BLaER1 treated with 17β-estradiol and CSF1 and Interleukin-3, amounts not matched to agents 10 nM and 100 nM (cell line): ENCODE measurements at regions not wholly inside any gene's neighbourhood (a gene's known extent, or its start where the extent isn't known, plus 50 kb on each side); places are given as distances from the start of the nearest gene placed in this dataset.
A peak's percentile ranks its signal among the peaks of the same experiment; 100 is the strongest.
"Not testable (repeated sequence)": the region's sequence is repeated elsewhere in the genome, so short reads cannot be mapped to it uniquely, and the experiment has no call there.

Source experiments
- H3K27ac ChIP-seq, 11 experiments: shearing (Covaris generic); formaldehyde crosslinking; 2 replicates each; pipeline ENCODE4 v1.8.1; 2022
- H3K27me3 ChIP-seq, 11 experiments: shearing (Covaris generic); formaldehyde crosslinking; 2 replicates each; pipeline ENCODE4 v1.8.1; 2022
- H3K36me3 ChIP-seq, 11 experiments: shearing (Covaris generic); formaldehyde crosslinking; 2 replicates each; pipeline ENCODE4 v1.8.1; 2022
- H3K4me1 ChIP-seq, 10 experiments: shearing (Covaris generic); formaldehyde crosslinking; 2 replicates each; pipeline ENCODE4 v1.8.1; 2022
- H3K4me2 ChIP-seq, 11 experiments: shearing (Covaris generic); formaldehyde crosslinking; 2 replicates each; pipeline ENCODE4 v1.8.1; 2022
- H3K4me3 ChIP-seq, 10 experiments: shearing (Covaris generic); formaldehyde crosslinking; 2 replicates each; pipeline ENCODE4 v1.8.1; 2022
- H3K9ac ChIP-seq, 11 experiments: shearing (Covaris generic); formaldehyde crosslinking; 2 replicates each; pipeline ENCODE4 v1.8.1; 2022
- H3K9me3 ChIP-seq, 11 experiments: shearing (Covaris generic); formaldehyde crosslinking; replicated peaks in 1 of 11; 2 replicates each; pipeline ENCODE4 v1.8.1; 2022
- H4K20me1 ChIP-seq, 11 experiments: shearing (Covaris generic); formaldehyde crosslinking; 2 replicates each; pipeline ENCODE4 v1.8.1; 2022
- Cebpa-rat ChIP-seq, 11 experiments: shearing (Covaris generic); IDR thresholded peaks; 2 replicates each; pipeline ENCODE4 v1.8.1; 2022

GRCh38 chr4:124065422-124065821 is 647.1 kb downstream of the ANKRD50 start:
- Histone ChIP-seq H4K20me1 (no peaks in the 10 kb centered on the region), H3K4me2 (0 out of 22 replicates have a peak overlapping the region, but pooled peaks of 1 of the 11 experiments have one; percentile 28), H3K4me3 (no peak overlapping the region), H3K27ac (peak overlapping the region in 1 of 11 experiments; percentile 17; a peak in 1 of 22 replicates), H3K27me3 (no peaks in the 10 kb centered on the region), H3K36me3 (no peaks in the 10 kb centered on the region), H3K9me3 (peaks cover 9 to 19% (median 10%) of the 10 kb centered on the region in 11 experiments), H3K9ac (no peak overlapping the region), H3K4me1 (peaks cover 10 to 36% (median 15%) of the 10 kb centered on the region in 10 experiments)
- TF ChIP-seq Cebpa-rat (IDR thresholded peaks at IDR 0.05) = no peak

GRCh38 chr4:124065936-124066335 is 646.6 kb downstream of the ANKRD50 start:
- Histone ChIP-seq H3K4me2 (0 out of 22 replicates have a peak overlapping the region, but pooled peaks of 1 of the 11 experiments have one; percentile 40), H3K27ac (peak overlapping the region in 2 of 11 experiments; percentile 13 to 18; a peak in 1 of 22 replicates), H3K9ac (no peak overlapping the region), H3K36me3 (no peaks in the 10 kb centered on the region), H3K4me3 (no peak overlapping the region), H3K9me3 (peaks cover 14 to 25% (median 15%) of the 10 kb centered on the region in 11 experiments), H3K27me3 (no peaks in the 10 kb centered on the region), H4K20me1 (no peaks in the 10 kb centered on the region), H3K4me1 (peaks cover 5 to 31% (median 10%) of the 10 kb centered on the region in 10 experiments; a peak in 19 of 20 replicates)
- no peak for TF ChIP-seq Cebpa-rat (IDR thresholded peaks at IDR 0.05)

DNA sequence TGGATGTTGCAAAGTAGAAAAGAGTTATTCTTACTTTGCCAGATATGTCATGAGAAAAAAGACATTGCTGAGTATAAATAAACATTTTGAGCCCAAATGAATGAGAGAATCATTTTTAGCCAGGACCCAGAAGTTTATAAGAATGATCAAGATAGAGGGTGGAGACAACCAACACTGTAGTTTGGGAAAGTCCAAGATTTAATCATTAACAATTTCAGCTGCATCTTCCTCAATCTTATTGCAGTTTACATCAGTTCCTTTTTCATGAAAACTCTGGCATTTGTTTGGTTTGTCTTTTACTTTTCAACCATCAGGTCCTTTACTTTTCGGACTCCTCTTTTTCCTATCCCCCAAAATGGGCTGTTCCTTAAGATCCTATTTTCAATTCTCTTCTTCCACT is 645.9 kb downstream of the ANKRD50 start:
- Histone ChIP-seq H3K4me3 (no peak overlapping the region), H3K4me2 (peak overlapping the region in 2 of 11 experiments; percentile 27 to 43; a peak in 3 of 22 replicates), H4K20me1 (no peaks in the 10 kb centered on the region), H3K27me3 (no peaks in the 10 kb centered on the region), H3K4me1 (peaks cover under 1 to 24% (median 3%) of the 10 kb centered on the region in 10 experiments; a peak in 16 of 20 replicates), H3K27ac (peak overlapping the region in 2 of 11 experiments; percentile 13 to 18; a peak in 3 of 22 replicates), H3K9me3 (peaks cover 20 to 31% (median 21%) of the 10 kb centered on the region in 11 experiments), H3K9ac (no peak overlapping the region), H3K36me3 (no peaks in the 10 kb centered on the region)
- no peak for TF ChIP-seq Cebpa-rat (IDR thresholded peaks at IDR 0.05)

GRCh38 chr4:124067046-124067445 is 645.5 kb downstream of the ANKRD50 start:
- Histone ChIP-seq H3K27me3 (no peaks in the 10 kb centered on the region), H3K27ac (peak overlapping the region in 1 of 11 experiments; percentile 18; a peak in 3 of 22 replicates), H3K36me3 (no peaks in the 10 kb centered on the region), H3K4me3 (no peak overlapping the region), H3K9me3 (peaks cover 24 to 36% (median 26%) of the 10 kb centered on the region in 11 experiments), H4K20me1 (no peaks in the 10 kb centered on the region), H3K9ac (no peak overlapping the region), H3K4me2 (peak overlapping the region in 2 of 11 experiments; percentile 27 to 43; a peak in 3 of 22 replicates), H3K4me1 (peaks cover 0 to 24% (median 0%) of the 10 kb centered on the region in 10 experiments; a peak in 5 of 20 replicates)
- no peak for TF ChIP-seq Cebpa-rat (IDR thresholded peaks at IDR 0.05)

DNA sequence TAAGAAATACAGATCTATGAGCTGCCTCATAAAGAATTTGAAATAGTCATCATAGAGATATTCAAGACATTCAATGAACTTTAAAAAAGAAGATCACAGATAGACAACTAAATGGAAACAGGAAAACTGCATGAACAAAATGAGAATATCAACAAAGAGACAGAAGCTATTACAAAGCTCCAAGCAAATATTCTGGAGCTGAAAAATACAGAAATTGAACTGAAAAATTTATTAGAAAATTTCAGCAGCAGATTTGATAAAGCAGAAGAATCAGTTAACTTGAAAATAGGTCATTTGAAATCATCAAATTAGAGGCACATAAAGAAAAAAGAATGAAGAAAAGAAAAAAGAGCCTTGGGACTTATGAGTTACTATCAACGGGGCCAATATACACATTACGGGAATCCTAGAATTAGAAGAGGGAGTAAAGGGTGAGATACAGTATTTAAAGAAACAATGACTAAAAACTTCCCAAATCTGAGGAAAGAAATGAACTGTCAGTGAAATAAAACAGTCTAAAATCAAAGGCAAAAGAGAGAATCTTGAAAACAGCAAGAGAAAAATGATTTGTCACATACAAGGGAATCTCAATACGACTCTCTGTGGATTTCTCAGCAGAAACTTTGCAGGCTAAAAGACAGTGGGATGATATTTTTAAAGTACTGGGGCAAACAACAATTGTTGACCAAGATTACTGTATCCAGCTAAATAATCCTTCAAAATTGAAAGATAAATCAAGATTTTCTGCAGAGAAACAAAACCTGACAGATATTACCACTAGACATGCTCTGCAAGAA is 641.6 kb downstream of the ANKRD50 start:
- Histone ChIP-seq H3K4me1 (peaks cover 0 to 15% (median 0%) of the 10 kb centered on the region in 10 experiments; a peak in 3 of 20 replicates), H3K9ac (no peak overlapping the region), H4K20me1 (no peaks in the 10 kb centered on the region), H3K27ac (no peak overlapping the region), H3K27me3 (no peaks in the 10 kb centered on the region), H3K9me3 (peaks cover 38 to 52% (median 43%) of the 10 kb centered on the region in 11 experiments), H3K36me3 (no peaks in the 10 kb centered on the region), H3K4me2 (no peak overlapping the region), H3K4me3 (no peak overlapping the region)
- no peak for TF ChIP-seq Cebpa-rat (IDR thresholded peaks at IDR 0.05)

GRCh38 chr4:124075276-124075675 is 637.3 kb downstream of the ANKRD50 start:
- not testable (repeated sequence) for H3K4me2 ChIP-seq, H3K27ac ChIP-seq, H3K36me3 ChIP-seq, H4K20me1 ChIP-seq, H3K9ac ChIP-seq, H3K27me3 ChIP-seq, H3K4me1 ChIP-seq, H3K4me3 ChIP-seq
- peaks cover 35 to 46% (median 40%) of the 10 kb centered on the region in 11 experiments for H3K9me3 ChIP-seq

DNA sequence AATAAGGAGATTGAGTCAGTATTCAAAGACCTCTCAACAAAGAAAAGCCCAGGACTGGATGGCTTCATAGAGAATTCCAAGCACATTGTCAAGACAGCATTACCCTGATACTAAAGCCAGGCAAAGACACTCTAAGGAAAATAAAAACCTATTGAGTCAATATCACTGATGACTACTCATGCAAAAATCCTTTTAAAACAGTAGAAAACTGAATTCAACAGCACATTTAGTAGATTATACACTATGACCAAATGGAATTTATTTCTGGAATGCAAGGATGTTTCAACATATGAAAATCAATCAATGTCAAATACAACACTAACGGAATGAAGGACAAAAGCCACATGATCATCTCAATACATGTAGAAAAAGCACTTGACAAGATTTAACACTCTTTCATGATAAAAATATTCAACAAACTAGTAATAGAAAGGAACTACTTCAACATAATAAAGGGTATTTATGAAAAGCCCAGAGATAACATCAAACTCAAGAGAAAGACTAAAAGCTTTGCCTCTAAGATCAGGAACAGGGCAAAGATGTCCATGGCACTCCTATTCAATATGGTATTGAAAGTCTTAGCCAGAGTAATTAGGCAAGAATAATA is 633.3 kb downstream of the ANKRD50 start:
- Histone ChIP-seq H3K9ac (no peak overlapping the region), H3K36me3 (no peaks in the 10 kb centered on the region), H3K4me3 (no peak overlapping the region), H3K4me1 (peaks cover 0 to 5% (median 0%) of the 10 kb centered on the region in 10 experiments; a peak in 1 of 20 replicates), H3K4me2 (no peak overlapping the region), H3K27me3 (no peaks in the 10 kb centered on the region), H3K27ac (no peak overlapping the region), H3K9me3 (peaks cover 8 to 16% (median 12%) of the 10 kb centered on the region in 11 experiments; a peak in 19 of 22 replicates), H4K20me1 (no peaks in the 10 kb centered on the region)
- no peak for TF ChIP-seq Cebpa-rat (IDR thresholded peaks at IDR 0.05)

GRCh38 chr4:124083711-124084110 is 628.8 kb downstream of the ANKRD50 start:
- Histone ChIP-seq H3K9me3 (peaks cover 8 to 16% (median 12%) of the 10 kb centered on the region in 11 experiments; a peak in 19 of 22 replicates), H3K27ac (no peak overlapping the region), H3K9ac (no peak overlapping the region), H3K36me3 (no peaks in the 10 kb centered on the region), H3K27me3 (no peaks in the 10 kb centered on the region), H3K4me2 (no peak overlapping the region), H4K20me1 (no peaks in the 10 kb centered on the region), H3K4me3 (no peak overlapping the region), H3K4me1 (no peaks in the 10 kb centered on the region)
- TF ChIP-seq Cebpa-rat (IDR thresholded peaks at IDR 0.05) = no peak

DNA sequence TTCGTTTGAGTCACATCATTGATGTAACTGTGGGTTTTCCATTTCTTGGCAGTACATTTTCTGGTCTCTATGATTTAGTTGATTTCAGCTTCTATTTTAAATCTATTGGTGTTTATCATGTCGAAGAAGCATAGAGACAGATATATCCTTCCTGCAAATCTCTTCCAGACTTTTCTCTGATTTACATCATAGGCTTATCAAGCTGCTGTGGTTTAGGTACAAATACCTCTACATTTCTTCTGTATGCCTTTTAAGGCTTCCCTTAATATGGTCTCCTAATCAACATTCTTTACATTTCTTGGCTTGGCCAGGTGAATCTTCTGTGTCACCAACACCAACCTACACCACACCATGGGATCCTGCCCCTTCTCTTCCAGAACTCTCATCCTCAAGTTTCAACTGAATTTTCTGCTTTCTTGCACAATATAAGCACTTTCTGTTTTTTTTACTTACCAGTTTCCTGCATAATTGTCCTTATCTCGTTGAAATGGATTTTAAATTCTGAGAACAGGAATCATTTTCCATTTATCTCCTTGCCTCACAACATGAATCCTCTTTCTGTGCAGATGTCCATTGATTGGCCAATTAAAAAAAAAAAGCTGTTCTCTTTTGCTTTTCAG is 626.9 kb downstream of the ANKRD50 start:
- no peak overlapping the region for H3K27ac ChIP-seq
- H4K20me1 ChIP-seq = no peaks in the 10 kb centered on the region
- H3K9me3 ChIP-seq = peaks cover 0 to 3% (median under 1%) of the 10 kb centered on the region in 11 experiments; a peak in 12 of 22 replicates
- no peak for TF ChIP-seq Cebpa-rat (IDR thresholded peaks at IDR 0.05)
- H3K9ac ChIP-seq = no peak overlapping the region
- H3K27me3 ChIP-seq = no peaks in the 10 kb centered on the region
- H3K4me2 ChIP-seq = no peak overlapping the region
- H3K4me1 ChIP-seq = no peaks in the 10 kb centered on the region
- H3K4me3 ChIP-seq = no peak overlapping the region
- no peaks in the 10 kb centered on the region for H3K36me3 ChIP-seq
